ENCODE measurements at regions not wholly inside any gene's neighbourhood (a gene's known extent, or its start where the extent isn't known, plus 50 kb on each side); places are given as distances from the start of the nearest gene placed in this dataset.
"Not testable (repeated sequence)": the region's sequence is repeated elsewhere in the genome, so short reads cannot be mapped to it uniquely, and the experiment has no call there.

DNA sequence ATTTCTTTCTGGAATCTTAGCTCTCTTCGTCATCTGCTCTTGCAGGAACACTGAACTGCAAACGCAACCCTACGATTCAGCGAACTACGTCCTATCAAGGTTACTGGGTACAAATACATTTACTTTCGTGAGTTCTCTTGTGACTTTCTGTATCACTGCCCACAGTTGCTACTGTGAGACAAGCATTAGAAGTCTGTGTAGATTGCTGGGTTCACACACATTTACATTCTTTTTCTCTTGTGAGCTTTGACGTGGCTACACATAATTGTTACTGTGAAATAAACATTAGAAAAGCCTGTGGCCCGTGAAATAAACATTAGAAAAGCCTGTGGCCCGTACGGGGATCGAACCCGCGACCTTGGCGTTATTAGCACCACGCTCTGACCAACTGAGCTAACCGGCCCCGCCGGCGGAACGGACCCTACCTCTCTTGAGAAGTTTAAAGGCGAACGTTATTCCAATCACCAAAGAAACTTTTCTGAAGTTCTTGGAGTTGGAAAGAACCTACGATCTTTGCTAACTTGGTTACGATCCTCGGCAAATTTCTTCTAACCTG is 61.2 kb upstream of the ZNF322 start:
- not testable (repeated sequence) for DNase-seq (ENCODE audit: low spot score)

DNA sequence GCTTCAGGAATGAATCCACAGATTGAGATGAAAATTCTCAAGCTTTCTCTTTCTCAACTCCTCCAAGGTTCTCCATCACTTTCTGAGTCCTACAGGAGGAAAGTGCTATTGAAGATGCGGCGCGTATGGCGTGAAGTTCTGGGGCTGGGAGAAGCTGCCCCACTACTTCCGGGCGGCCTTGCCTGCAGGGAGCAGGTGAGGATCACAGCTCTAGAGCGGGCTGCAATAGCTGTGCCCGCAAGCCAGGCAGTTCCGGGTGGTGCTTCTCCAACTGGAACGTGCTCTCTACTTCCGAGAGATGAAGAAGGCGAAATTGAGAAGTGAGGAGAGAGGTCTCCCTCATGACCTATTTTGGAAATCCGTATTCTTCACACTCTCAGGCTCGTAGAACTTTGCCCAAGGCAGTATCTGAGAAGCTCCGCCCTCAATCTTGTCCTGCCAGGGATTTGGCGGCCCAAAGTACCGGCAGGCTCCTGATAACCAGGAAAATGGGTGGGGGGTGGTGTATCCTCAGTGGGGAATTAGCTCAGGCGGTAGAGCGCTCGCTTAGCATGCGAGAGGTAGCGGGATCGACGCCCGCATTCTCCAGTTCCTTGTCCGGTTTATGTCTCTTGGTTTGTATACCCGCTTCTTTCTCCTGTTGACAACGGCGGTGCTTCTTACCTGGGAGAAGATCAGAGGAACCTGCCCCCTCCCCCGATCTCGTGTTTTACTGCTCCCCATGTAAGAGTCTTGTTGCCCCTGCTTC is 70.6 kb upstream of the ZNF322 start:
- not testable (repeated sequence) for DNase-seq (ENCODE audit: low spot score)

GRCh38 chr6:26734776-26735472 is 75.4 kb upstream of the ZNF322 start:
- not testable (repeated sequence) for DNase-seq (ENCODE audit: low spot score)

DNA sequence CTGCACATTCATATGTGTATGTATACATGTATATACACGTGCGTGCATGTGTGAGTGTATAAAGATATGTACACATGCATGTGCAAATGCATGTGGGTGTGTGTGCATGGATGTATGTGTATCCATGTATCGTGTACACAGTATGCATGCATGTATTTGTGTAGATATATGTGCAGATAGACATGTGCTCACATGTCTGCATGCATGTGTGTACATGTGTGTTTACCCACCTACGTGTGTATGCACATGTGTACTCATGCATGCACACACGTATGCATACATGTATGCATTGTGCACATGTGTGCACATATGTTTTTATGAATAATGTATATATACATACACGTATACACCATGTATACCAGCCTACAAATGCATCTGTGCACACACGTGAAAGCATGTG is 80.3 kb upstream of the ZNF322 start:
- DNase-seq (ENCODE audit: low spot score) = no peak

GRCh38 chr6:26743157-26743821 is 83.7 kb upstream of the ZNF322 start:
- DNase-seq (ENCODE audit: low spot score) = no peak

- no peak for DNase-seq (ENCODE audit: low spot score)
Measured at GRCh38 chr6:26743941-26744699, 84.6 kb upstream of the ZNF322 start.

- DNase-seq (ENCODE audit: low spot score) = not testable (repeated sequence)
Measured at GRCh38 chr6:26744837-26745282, 85.3 kb upstream of the ZNF322 start.

DNA sequence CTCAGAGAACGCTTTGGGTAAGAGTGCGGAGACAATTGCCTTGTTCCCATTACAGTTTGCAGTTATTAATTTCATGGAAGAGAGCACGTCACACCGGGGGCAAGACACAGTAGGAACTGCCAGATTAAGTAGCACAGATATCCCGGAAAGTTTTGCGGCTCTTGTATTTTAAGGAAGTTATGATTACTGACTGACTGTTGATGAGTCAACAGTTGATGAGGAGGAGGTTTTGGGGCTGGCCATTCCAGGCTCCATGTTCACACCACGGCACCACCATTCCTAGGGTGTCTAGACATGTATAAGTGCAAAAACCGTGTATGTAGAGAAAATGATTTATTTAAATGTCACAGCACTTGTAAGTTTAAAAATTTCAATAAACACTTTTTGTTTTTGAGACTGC is 86.4 kb upstream of the ZNF322 start:
- not testable (repeated sequence) for DNase-seq (ENCODE audit: low spot score)

GRCh38 chr6:26749126-26749758 is 89.7 kb upstream of the ZNF322 start:
- DNase-seq (ENCODE audit: low spot score) = not testable (repeated sequence)

DNA sequence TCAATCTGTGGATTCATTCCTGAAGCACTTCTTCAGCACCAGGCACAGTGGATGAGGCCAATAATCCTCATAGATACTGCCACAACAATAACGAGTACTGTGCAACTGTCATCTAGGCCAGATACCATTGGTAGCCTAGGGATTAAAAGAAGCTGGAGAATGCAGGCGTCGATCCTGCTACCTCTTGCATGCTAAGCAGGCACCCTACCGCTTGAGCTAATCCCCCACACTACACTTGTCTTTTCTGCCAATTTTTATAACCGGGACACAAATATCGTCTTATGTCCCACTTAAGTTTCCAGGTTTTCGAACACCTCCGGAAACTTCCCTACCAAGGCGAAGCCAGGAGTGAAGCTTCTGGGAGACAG is 90.2 kb upstream of the ZNF322 start:
- not testable (repeated sequence) for DNase-seq (ENCODE audit: low spot score)

GRCh38 chr6:26754212-26754611 is 94.7 kb upstream of the ZNF322 start:
- no peak for DNase-seq (ENCODE audit: low spot score)

- DNase-seq (ENCODE audit: low spot score) = not testable (repeated sequence)
Measured at GRCh38 chr6:26754801-26755200, 95.3 kb upstream of the ZNF322 start.

DNA sequence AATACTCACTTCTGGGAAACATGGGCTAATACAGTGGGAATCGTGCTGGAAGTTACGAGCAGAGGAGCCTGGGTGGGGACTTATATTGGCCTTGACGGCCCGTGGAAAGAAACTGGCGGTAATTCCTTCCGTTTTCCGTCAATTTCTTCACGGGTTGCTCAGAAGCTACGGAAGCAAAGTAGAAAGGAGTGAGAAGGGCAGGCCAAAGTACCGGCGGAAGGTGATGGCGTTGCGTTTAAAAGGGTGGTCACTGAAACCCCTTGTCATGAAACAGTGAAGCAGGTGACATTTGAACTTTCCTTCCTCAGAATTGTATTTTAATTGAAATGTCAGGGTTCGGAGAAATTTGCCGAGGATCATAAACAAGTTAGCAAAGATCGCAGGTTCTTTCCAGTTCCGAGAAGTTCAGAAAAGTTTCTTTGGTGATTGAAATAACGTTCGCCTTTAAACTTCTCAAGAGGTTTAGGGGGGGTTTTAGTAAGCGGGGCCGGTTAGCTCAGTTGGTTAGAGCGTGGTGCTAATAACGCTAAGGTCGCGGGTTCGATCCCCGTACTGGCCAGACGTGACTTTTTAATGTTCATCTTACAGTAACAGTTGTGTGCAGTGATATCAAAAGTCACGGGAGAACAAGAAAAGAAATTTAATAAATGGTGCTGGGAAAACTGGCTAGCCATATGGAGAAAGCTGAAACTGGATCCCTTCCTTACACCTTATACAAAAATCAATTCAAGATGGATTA is 96.7 kb upstream of the ZNF322 start:
- not testable (repeated sequence) for DNase-seq (ENCODE audit: low spot score)

- DNase-seq (ENCODE audit: low spot score) = not testable (repeated sequence)
Measured at GRCh38 chr6:26766203-26766902, 106.8 kb upstream of the ZNF322 start.

GRCh38 chr6:26770941-26771666 is 111.6 kb upstream of the ZNF322 start:
- DNase-seq (ENCODE audit: low spot score) = not testable (repeated sequence)

DNA sequence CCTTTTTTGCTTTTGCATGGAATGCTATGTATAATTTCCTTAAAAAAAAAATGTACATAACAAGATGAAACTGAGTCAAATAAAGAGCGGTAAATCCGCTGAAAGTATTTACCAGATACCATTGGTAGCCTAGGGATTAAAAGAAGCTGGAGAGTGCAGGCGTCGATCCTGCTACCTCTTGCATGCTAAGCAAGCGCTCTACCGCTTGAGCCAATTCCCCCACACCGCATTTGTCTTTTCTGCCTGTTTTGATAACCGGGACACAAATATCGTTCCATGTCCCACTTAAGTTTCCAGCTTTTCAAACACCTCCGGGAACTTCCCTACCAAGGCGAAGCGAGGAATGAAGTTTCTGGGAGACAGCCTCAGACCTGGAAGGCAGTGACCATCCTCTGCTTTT is 113.9 kb upstream of the ZNF322 start:
- DNase-seq (ENCODE audit: low spot score) = not testable (repeated sequence)

DNA sequence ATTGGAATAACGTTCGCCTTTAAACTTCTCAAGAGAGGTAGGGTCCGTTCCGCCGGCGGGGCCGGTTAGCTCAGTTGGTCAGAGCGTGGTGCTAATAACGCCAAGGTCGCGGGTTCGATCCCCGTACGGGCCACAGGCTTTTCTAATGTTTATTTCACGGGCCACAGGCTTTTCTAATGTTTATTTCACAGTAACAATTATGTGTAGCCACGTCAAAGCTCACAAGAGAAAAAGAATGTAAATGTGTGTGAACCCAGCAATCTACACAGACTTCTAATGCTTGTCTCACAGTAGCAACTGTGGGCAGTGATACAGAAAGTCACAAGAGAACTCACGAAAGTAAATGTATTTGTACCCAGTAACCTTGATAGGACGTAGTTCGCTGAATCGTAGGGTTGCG is 121.0 kb upstream of the ZNF322 start:
- DNase-seq (ENCODE audit: low spot score) = not testable (repeated sequence)

DNA sequence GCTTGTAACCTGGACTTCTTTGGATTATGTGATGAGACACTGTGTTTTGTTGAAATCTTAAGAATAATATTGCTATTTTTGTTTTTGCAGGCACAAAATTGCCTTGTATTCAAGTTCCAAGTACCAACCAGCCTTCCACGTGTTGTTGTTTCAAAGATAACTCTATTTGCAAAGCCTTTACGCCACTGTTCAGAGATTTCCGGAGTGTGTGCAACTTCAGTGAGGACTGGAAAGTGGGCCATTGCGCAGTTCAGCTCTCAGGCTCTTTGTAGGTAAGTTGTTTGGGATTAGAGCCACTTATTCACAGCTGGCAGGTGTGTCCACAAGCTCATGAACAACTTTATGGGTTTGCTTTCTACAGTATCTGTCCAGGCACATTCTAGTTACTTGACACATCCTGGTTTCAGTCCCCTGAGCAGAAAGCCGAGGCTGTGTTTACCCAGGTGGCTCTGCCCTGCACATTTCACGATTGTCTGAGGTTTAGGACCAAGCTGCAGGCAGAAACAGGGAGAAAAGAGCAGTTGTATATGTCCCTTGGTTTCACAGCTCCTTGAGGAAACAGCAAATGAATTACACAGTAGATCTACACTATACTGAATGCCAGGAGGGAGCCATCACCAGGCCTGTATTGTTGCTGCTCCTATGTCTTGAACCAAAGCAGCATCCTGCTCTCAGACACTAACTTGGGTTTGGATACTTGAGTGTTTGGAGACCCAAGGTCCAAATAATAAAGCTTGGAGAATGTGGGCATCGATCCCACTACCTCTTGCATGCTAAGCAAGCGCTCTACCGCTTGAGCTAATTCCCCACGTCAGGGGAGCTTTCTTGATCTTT is 136.1 kb upstream of the ZNF322 start:
- not testable (repeated sequence) for DNase-seq (ENCODE audit: low spot score)

Measured in umbilical cord (tissue), 1 donor.